WTC11 (cell line): ENCODE measurements at regions not wholly inside any gene's neighbourhood (a gene's known extent, or its start where the extent isn't known, plus 50 kb on each side); places are given as distances from the start of the nearest gene placed in this dataset.

ENCODE experiments used
- ATAC-seq: fragments of 200-7000 bp; cut with Tn5 transposase; 2 replicates; pipeline ENCODE4 v1.10.0; 2021; ENCODE audit warnings: mild to moderate bottlenecking, moderate library complexity
- CTCF ChIA-PET: fragments of 300-600 bp; sonication (Branson Sonifier 250); formaldehyde crosslinking; loops from one replicate; lab custom pipeline; 2021; ENCODE audit warnings: antibody characterized with exemption; lab: Charles Lee
- POLR2A ChIA-PET: fragments of 350-600 bp; sonication (Branson Sonifier 250); formaldehyde crosslinking; loops from one replicate; lab custom pipeline; 2021; ENCODE audit warnings: antibody characterized with exemption; lab: Charles Lee
- DNase-seq: peaks from one replicate; pipeline ENCODE4 v3.0.0; 2021; ENCODE audit warnings: low spot score
- H3K27ac Mint-ChIP-seq: 2 replicates; pipeline ENCODE4 v1.8.0; 2021; ENCODE audit warnings: mixed read lengths
- H3K27me3 Mint-ChIP-seq: 2 replicates; pipeline ENCODE4 v1.8.0; 2021; ENCODE audit warnings: low read depth, mild to moderate bottlenecking, moderate library complexity, mixed read lengths
- H3K36me3 Mint-ChIP-seq: 2 replicates; pipeline ENCODE4 v1.8.0; 2021; ENCODE audit warnings: mixed read lengths
- H3K4me1 Mint-ChIP-seq: 2 replicates; pipeline ENCODE4 v1.8.0; 2022; ENCODE audit warnings: mixed read lengths
- H3K4me3 Mint-ChIP-seq: 2 replicates; pipeline ENCODE4 v1.8.0; 2021; ENCODE audit warnings: mild to moderate bottlenecking, moderate library complexity, mixed read lengths
- H3K9me3 Mint-ChIP-seq: 2 replicates; pipeline ENCODE4 v1.8.0; 2021; ENCODE audit warnings: mixed read lengths
- GTF2I ChIP-seq: fragments of 250-450 bp; sonication (Bioruptor Pico); conservative IDR thresholded peaks from 2 replicates; pipeline ENCODE4 v1.4.0; 2021; ENCODE audit warnings: mild to moderate bottlenecking
- HMGA2 ChIP-seq: fragments of 250-450 bp; sonication (Bioruptor Pico); IDR thresholded peaks from 2 replicates; pipeline ENCODE4 v1.4.0; 2021; ENCODE audit warnings: mild to moderate bottlenecking, moderate library complexity
- IRF1 ChIP-seq: sonication (generic); formaldehyde crosslinking; IDR thresholded peaks from 2 replicates; pipeline ENCODE4 v1.8.0; 2023; ENCODE audit warnings: missing genetic modification reagents
- PRRX2 ChIP-seq: fragments of 250-450 bp; sonication (Bioruptor Pico); IDR thresholded peaks from 2 replicates; pipeline ENCODE4 v1.8.0; 2021; ENCODE audit warnings: mild to moderate bottlenecking
- SMAD4 ChIP-seq: sonication (generic); formaldehyde crosslinking; IDR thresholded peaks from 2 replicates; pipeline ENCODE4 v1.8.0; 2022; ENCODE audit warnings: mild to moderate bottlenecking, missing genetic modification reagents
- STAT6 ChIP-seq: sonication (generic); formaldehyde crosslinking; conservative IDR thresholded peaks from 2 replicates; pipeline ENCODE4 v1.8.1; 2023; ENCODE audit warnings: mild to moderate bottlenecking, low read depth, missing genetic modification reagents, moderate library complexity
- ZNF121 ChIP-seq: sonication (generic); formaldehyde crosslinking; IDR thresholded peaks from 2 replicates; pipeline ENCODE4 v1.8.0; 2023; ENCODE audit warnings: missing genetic modification reagents
- ZNF219 ChIP-seq: sonication (generic); formaldehyde crosslinking; IDR thresholded peaks from 2 replicates; pipeline ENCODE4 v1.8.0; 2023; ENCODE audit warnings: missing genetic modification reagents, mild to moderate bottlenecking, borderline replicate concordance
- ZNF232 ChIP-seq: sonication (generic); formaldehyde crosslinking; IDR thresholded peaks from 2 replicates; pipeline ENCODE4 v1.8.0; 2022; ENCODE audit warnings: mild to moderate bottlenecking, missing genetic modification reagents
- ZNF281 ChIP-seq: sonication (generic); formaldehyde crosslinking; IDR thresholded peaks from 2 replicates; pipeline ENCODE4 v1.8.0; 2023; ENCODE audit warnings: mild to moderate bottlenecking, missing genetic modification reagents
- ZNF396 ChIP-seq: fragments of 250-450 bp; sonication (Bioruptor Pico); IDR thresholded peaks from 2 replicates; pipeline ENCODE4 v1.8.0; 2021; ENCODE audit warnings: mild to moderate bottlenecking, moderate library complexity, borderline replicate concordance
- ZNF416 ChIP-seq: fragments of 250-450 bp; sonication (Bioruptor Pico); IDR thresholded peaks from 2 replicates; pipeline ENCODE4 v1.9.0; 2021; ENCODE audit warnings: mild to moderate bottlenecking, inconsistent platforms
- ZNF423 ChIP-seq: fragments of 250-450 bp; sonication (Bioruptor Pico); IDR thresholded peaks from 2 replicates; pipeline ENCODE4 v2.1.2; 2022; ENCODE audit warnings: mild to moderate bottlenecking, moderate library complexity
- ZNF512 ChIP-seq: sonication (generic); formaldehyde crosslinking; IDR thresholded peaks from 2 replicates; pipeline ENCODE4 v1.8.1; 2022; ENCODE audit warnings: missing genetic modification reagents, borderline replicate concordance
- TF ChIP-seq, protein P1 (sequence below): fragments of 250-450 bp; sonication (Bioruptor Pico); IDR thresholded peaks from 2 replicates; pipeline ENCODE4 v1.9.0; 2021; ENCODE audit warnings: mild to moderate bottlenecking
- TF ChIP-seq, protein P2 (sequence below): sonication (generic); formaldehyde crosslinking; IDR thresholded peaks from 2 replicates; pipeline ENCODE4 v1.8.1; 2023; ENCODE audit warnings: mild to moderate bottlenecking, missing genetic modification reagents
- TF ChIP-seq, protein P3 (sequence below): fragments of 250-450 bp; sonication (Bioruptor Pico); IDR thresholded peaks from 2 replicates; pipeline ENCODE4 v1.9.0; 2021; ENCODE audit warnings: moderate library complexity, mild to moderate bottlenecking, inconsistent platforms, borderline replicate concordance
- TF ChIP-seq, protein P4 (sequence below): sonication (generic); formaldehyde crosslinking; IDR thresholded peaks from 2 replicates; pipeline ENCODE4 v1.8.0; 2022; ENCODE audit warnings: mild to moderate bottlenecking, missing genetic modification reagents

DNA sequence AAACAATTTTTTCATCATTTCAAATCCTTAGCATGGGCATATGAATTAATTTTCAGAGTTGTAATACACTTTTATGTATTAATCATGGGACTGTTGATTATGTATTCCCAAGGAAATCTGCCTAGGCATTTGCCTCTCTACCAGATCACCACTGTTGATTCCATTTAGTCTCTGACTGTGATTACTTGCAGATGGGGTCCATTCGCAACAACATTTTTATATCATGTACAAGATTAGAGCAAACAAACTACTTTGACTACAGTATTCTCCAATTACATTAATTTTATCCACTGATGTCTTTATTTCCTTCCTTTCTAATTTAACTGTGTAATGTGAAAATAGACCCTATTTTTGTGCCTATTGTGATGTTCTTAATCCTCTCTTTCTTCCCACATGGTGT, 831.4 kb upstream of the SLC35B3 start:
- DNase-seq = no peak
- peaks cover 8% of the 10 kb centered on the region for H3K36me3 Mint-ChIP-seq
- no peak for TF ChIP-seq PRRX2 (CRISPR knock-in tag)
- TF ChIP-seq, protein P1, sequence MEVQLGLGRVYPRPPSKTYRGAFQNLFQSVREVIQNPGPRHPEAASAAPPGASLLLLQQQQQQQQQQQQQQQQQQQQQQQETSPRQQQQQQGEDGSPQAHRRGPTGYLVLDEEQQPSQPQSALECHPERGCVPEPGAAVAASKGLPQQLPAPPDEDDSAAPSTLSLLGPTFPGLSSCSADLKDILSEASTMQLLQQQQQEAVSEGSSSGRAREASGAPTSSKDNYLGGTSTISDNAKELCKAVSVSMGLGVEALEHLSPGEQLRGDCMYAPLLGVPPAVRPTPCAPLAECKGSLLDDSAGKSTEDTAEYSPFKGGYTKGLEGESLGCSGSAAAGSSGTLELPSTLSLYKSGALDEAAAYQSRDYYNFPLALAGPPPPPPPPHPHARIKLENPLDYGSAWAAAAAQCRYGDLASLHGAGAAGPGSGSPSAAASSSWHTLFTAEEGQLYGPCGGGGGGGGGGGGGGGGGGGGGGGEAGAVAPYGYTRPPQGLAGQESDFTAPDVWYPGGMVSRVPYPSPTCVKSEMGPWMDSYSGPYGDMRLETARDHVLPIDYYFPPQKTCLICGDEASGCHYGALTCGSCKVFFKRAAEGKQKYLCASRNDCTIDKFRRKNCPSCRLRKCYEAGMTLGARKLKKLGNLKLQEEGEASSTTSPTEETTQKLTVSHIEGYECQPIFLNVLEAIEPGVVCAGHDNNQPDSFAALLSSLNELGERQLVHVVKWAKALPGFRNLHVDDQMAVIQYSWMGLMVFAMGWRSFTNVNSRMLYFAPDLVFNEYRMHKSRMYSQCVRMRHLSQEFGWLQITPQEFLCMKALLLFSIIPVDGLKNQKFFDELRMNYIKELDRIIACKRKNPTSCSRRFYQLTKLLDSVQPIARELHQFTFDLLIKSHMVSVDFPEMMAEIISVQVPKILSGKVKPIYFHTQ (CRISPR knock-in tag) = no peak
- TF ChIP-seq, protein P2, sequence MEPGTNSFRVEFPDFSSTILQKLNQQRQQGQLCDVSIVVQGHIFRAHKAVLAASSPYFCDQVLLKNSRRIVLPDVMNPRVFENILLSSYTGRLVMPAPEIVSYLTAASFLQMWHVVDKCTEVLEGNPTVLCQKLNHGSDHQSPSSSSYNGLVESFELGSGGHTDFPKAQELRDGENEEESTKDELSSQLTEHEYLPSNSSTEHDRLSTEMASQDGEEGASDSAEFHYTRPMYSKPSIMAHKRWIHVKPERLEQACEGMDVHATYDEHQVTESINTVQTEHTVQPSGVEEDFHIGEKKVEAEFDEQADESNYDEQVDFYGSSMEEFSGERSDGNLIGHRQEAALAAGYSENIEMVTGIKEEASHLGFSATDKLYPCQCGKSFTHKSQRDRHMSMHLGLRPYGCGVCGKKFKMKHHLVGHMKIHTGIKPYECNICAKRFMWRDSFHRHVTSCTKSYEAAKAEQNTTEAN (CRISPR knock-in tag) = no peak
- no peak for TF ChIP-seq GTF2I (CRISPR knock-in tag)
- no peak for TF ChIP-seq ZNF281
- TF ChIP-seq, protein P3, sequence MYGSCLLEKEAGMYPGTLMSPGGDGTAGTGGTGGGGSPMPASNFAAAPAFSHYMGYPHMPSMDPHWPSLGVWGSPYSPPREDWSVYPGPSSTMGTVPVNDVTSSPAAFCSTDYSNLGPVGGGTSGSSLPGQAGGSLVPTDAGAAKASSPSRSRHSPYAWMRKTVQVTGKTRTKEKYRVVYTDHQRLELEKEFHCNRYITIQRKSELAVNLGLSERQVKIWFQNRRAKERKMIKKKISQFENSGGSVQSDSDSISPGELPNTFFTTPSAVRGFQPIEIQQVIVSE (CRISPR knock-in tag) = no peak
- TF ChIP-seq ZNF121 = no peak
- no peak for TF ChIP-seq STAT6 (CRISPR knock-in tag)
- TF ChIP-seq ZNF512 (CRISPR knock-in tag) = no peak
- TF ChIP-seq ZNF423 (CRISPR knock-in tag) = no peak
- no peak for TF ChIP-seq SMAD4
- TF ChIP-seq, protein P4, sequence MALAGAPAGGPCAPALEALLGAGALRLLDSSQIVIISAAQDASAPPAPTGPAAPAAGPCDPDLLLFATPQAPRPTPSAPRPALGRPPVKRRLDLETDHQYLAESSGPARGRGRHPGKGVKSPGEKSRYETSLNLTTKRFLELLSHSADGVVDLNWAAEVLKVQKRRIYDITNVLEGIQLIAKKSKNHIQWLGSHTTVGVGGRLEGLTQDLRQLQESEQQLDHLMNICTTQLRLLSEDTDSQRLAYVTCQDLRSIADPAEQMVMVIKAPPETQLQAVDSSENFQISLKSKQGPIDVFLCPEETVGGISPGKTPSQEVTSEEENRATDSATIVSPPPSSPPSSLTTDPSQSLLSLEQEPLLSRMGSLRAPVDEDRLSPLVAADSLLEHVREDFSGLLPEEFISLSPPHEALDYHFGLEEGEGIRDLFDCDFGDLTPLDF = no peak
- no peak for TF ChIP-seq ZNF416 (CRISPR knock-in tag)
- TF ChIP-seq HMGA2 (CRISPR knock-in tag) = no peak
- no peak for TF ChIP-seq IRF1 (CRISPR knock-in tag)
- no peak for TF ChIP-seq ZNF219 (CRISPR knock-in tag)
- no peak for TF ChIP-seq ZNF396 (CRISPR knock-in tag)
- no peak for TF ChIP-seq ZNF232 (CRISPR knock-in tag)
- TF ChIP-seq, all 79 proteins: peak for 0
- H3K27me3 Mint-ChIP-seq = no peaks in the 10 kb centered on the region
- no peak overlapping the region for H3K4me3 Mint-ChIP-seq
- POLR2A ChIA-PET = no interaction called here
- H3K4me1 Mint-ChIP-seq = no peaks in the 10 kb centered on the region
- H3K9me3 Mint-ChIP-seq = peaks cover 19% of the 10 kb centered on the region
- CTCF ChIA-PET = no interaction called here
- H3K27ac Mint-ChIP-seq = no peak overlapping the region
- no peak for ATAC-seq
